MM.1S (cell line): ENCODE measurements at regions not wholly inside any gene's neighbourhood (a gene's known extent, or its start where the extent isn't known, plus 50 kb on each side); places are given as distances from the start of the nearest gene placed in this dataset.

Source experiments
- DNase-seq: peaks from one replicate; pipeline ENCODE4 v3.0.0-alpha.2; 2015
- H2AFZ ChIP-seq: fragments of 300-600 bp; sonication (generic); 2 replicates; pipeline ENCODE4 v1.6.0; 2016; ENCODE audit warnings: antibody characterized with exemption, low read length
- H3F3A ChIP-seq: fragments of 300-600 bp; sonication (generic); 2 replicates; pipeline ENCODE4 v1.6.1; 2016; ENCODE audit warnings: mild to moderate bottlenecking, antibody characterized with exemption, low read length, moderate library complexity, mixed read lengths; ENCODE audit not compliant: insufficient read depth
- H3K27ac ChIP-seq: fragments of 300-600 bp; sonication (generic); 2 replicates; pipeline ENCODE4 v1.5.1; 2016; ENCODE audit warnings: mild to moderate bottlenecking, low read length
- H3K27me3 ChIP-seq: fragments of 300-600 bp; sonication (generic); replicated peaks from 2 replicates; pipeline ENCODE4 v1.6.0; 2016; ENCODE audit warnings: low read length; ENCODE audit not compliant: insufficient read depth
- H3K36me3 ChIP-seq: fragments of 300-600 bp; sonication (generic); replicated peaks from 2 replicates; pipeline ENCODE4 v1.6.1; 2016; ENCODE audit warnings: mild to moderate bottlenecking, low read length, mixed read lengths; ENCODE audit not compliant: insufficient read depth
- H3K4me1 ChIP-seq: fragments of 300-600 bp; sonication (generic); 2 replicates; pipeline ENCODE4 v1.6.1; 2016; ENCODE audit warnings: low read length, mixed read lengths
- H3K4me2 ChIP-seq: fragments of 300-600 bp; sonication (generic); 2 replicates; pipeline ENCODE4 v1.6.0; 2016; ENCODE audit warnings: low read depth, low read length
- H3K4me3 ChIP-seq: fragments of 300-600 bp; sonication (generic); 2 replicates; pipeline ENCODE4 v1.5.1; 2016; ENCODE audit warnings: low read length, mixed read lengths
- H3K79me2 ChIP-seq: fragments of 300-600 bp; sonication (generic); 2 replicates; pipeline ENCODE4 v1.6.1; 2016; ENCODE audit warnings: mixed run types, low read length, mixed read lengths
- H3K9ac ChIP-seq: fragments of 300-600 bp; sonication (generic); 2 replicates; pipeline ENCODE4 v1.6.1; 2016; ENCODE audit warnings: low read length, mixed read lengths
- H3K9me2 ChIP-seq: fragments of 300-600 bp; sonication (generic); replicated peaks from 2 replicates; pipeline ENCODE4 v1.6.1; 2016; ENCODE audit warnings: mild to moderate bottlenecking, low read length, mixed read lengths; ENCODE audit not compliant: insufficient read depth
- H3K9me3 ChIP-seq: fragments of 300-600 bp; sonication (generic); replicated peaks from 2 replicates; pipeline ENCODE4 v1.6.1; 2016; ENCODE audit warnings: mild to moderate bottlenecking, low read length, mixed read lengths; ENCODE audit not compliant: insufficient read depth
- H4K20me1 ChIP-seq: fragments of 300-600 bp; sonication (generic); 2 replicates; pipeline ENCODE4 v1.6.1; 2016; ENCODE audit warnings: mild to moderate bottlenecking, low read length, moderate library complexity, mixed read lengths; ENCODE audit not compliant: insufficient read depth
- EZH2 ChIP-seq: fragments of 300-600 bp; sonication (generic); optimal IDR thresholded peaks from 2 replicates; pipeline ENCODE3; 2017; ENCODE audit warnings: low read depth, mild to moderate bottlenecking, antibody characterized with exemption, low read length, mixed read lengths
- EZH2phosphoT487 ChIP-seq: fragments of 300-600 bp; sonication (generic); IDR thresholded peaks from 2 replicates; pipeline ENCODE4 v1.6.1; 2018; ENCODE audit warnings: antibody characterized with exemption, low read length
- TF ChIP-seq, protein P1 (sequence below): fragments of 300-600 bp; sonication (generic); IDR thresholded peaks from 2 replicates; pipeline ENCODE4 v1.5.1; 2016; ENCODE audit warnings: antibody characterized with exemption, low read length, mixed read lengths

- H3K4me2 ChIP-seq = no peak overlapping the region
- H3K79me2 ChIP-seq = no peaks in the 10 kb centered on the region
- no peaks in the 10 kb centered on the region for H4K20me1 ChIP-seq
- TF ChIP-seq EZH2phosphoT487 (no peak), EZH2 (no peak)
- TF ChIP-seq, protein P1, sequence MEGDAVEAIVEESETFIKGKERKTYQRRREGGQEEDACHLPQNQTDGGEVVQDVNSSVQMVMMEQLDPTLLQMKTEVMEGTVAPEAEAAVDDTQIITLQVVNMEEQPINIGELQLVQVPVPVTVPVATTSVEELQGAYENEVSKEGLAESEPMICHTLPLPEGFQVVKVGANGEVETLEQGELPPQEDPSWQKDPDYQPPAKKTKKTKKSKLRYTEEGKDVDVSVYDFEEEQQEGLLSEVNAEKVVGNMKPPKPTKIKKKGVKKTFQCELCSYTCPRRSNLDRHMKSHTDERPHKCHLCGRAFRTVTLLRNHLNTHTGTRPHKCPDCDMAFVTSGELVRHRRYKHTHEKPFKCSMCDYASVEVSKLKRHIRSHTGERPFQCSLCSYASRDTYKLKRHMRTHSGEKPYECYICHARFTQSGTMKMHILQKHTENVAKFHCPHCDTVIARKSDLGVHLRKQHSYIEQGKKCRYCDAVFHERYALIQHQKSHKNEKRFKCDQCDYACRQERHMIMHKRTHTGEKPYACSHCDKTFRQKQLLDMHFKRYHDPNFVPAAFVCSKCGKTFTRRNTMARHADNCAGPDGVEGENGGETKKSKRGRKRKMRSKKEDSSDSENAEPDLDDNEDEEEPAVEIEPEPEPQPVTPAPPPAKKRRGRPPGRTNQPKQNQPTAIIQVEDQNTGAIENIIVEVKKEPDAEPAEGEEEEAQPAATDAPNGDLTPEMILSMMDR = no peak
- H3K4me1 ChIP-seq = peaks cover 7% of the 10 kb centered on the region; the same call in 1 of the 2 replicates
- H3K9me3 ChIP-seq = no peaks in the 10 kb centered on the region
- no peak overlapping the region for H3K27ac ChIP-seq
- no peak overlapping the region for H3K9ac ChIP-seq
- H3K36me3 ChIP-seq = no peaks in the 10 kb centered on the region
- no peak for DNase-seq
- no peaks in the 10 kb centered on the region for H3F3A ChIP-seq
- H3K27me3 ChIP-seq = no peaks in the 10 kb centered on the region
- no peak overlapping the region for H2AFZ ChIP-seq
- no peaks in the 10 kb centered on the region for H3K9me2 ChIP-seq
- H3K4me3 ChIP-seq = no peak overlapping the region
Observed at GRCh38 chr11:80899381-80899780, 1458.6 kb upstream of the TENM4 start.

DNA sequence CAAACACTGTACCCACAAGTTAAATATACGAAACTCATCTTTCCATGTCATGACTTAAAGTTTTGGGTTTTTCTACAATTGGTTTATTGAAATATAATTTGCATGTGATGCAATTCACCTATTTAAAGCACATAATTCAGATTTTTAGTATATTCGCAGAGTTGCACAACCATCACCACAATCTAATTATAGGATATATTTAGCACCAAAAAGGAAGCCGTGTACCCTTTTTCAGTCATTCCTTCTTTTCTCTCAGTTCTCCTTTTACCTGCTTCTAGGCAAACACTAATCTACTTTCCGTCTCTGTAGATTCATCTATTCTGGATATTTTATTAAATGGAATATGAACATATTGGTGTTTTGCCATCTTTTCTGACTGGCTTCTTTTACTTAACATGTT, 1458.1 kb upstream of the TENM4 start:
- TF ChIP-seq EZH2phosphoT487 (no peak), EZH2 (no peak)
- TF ChIP-seq, protein P1 = no peak
- no peaks in the 10 kb centered on the region for H3K79me2 ChIP-seq
- no peaks in the 10 kb centered on the region for H3F3A ChIP-seq
- no peak overlapping the region for H3K4me3 ChIP-seq
- H3K4me1 ChIP-seq = peaks cover 7% of the 10 kb centered on the region; the same call in 1 of the 2 replicates
- no peaks in the 10 kb centered on the region for H3K9me2 ChIP-seq
- H3K27me3 ChIP-seq = no peaks in the 10 kb centered on the region
- H3K9ac ChIP-seq = no peak overlapping the region
- H3K9me3 ChIP-seq = no peaks in the 10 kb centered on the region
- no peak overlapping the region for H3K4me2 ChIP-seq
- no peak overlapping the region for H3K27ac ChIP-seq
- no peak for DNase-seq
- H3K36me3 ChIP-seq = no peaks in the 10 kb centered on the region
- H4K20me1 ChIP-seq = no peaks in the 10 kb centered on the region
- no peak overlapping the region for H2AFZ ChIP-seq

- no peaks in the 10 kb centered on the region for H3K9me3 ChIP-seq
- no peak overlapping the region for H3K4me3 ChIP-seq
- H3K4me2 ChIP-seq = no peak overlapping the region
- TF ChIP-seq, protein P1 = no peak
- TF ChIP-seq EZH2 (no peak), EZH2phosphoT487 (no peak)
- H3K79me2 ChIP-seq = no peaks in the 10 kb centered on the region
- no peaks in the 10 kb centered on the region for H3F3A ChIP-seq
- no peak overlapping the region for H3K27ac ChIP-seq
- DNase-seq = no peak
- H2AFZ ChIP-seq = no peak overlapping the region
- H4K20me1 ChIP-seq = no peaks in the 10 kb centered on the region
- no peaks in the 10 kb centered on the region for H3K36me3 ChIP-seq
- H3K9me2 ChIP-seq = no peaks in the 10 kb centered on the region
- no peaks in the 10 kb centered on the region for H3K27me3 ChIP-seq
- no peaks in the 10 kb centered on the region for H3K4me1 ChIP-seq
- H3K9ac ChIP-seq = no peak overlapping the region
Observed at GRCh38 chr11:80886684-80887083, 1445.9 kb upstream of the TENM4 start.
